HCT116 (cell line): ENCODE measurements at regions not wholly inside any gene's neighbourhood (a gene's known extent, or its start where the extent isn't known, plus 50 kb on each side); places are given as distances from the start of the nearest gene placed in this dataset.

Experiments used
- ATAC-seq: fragments of 200-7000 bp; cut with Tn5 transposase; 2 replicates; pipeline ENCODE4 v1.9.1; 2020; ENCODE audit warnings: mild to moderate bottlenecking, moderate library complexity
- BruUV-seq: library from RNA; stranded (reverse); fragments of 400-500 nt; replicated peaks from 2 replicates; lab custom pipeline; 2021; lab: Mats Ljungman, UMichigan
- CTCF ChIA-PET: fragments of 300-600 bp; sonication (Branson Sonifier 250); formaldehyde crosslinking; loops from one replicate; lab custom pipeline; 2021; ENCODE audit warnings: antibody characterized with exemption; lab: Charles Lee
- POLR2A ChIA-PET: fragments of 300-600, 350-600 bp; sonication (Branson Sonifier 250); formaldehyde crosslinking; loops from one replicate; lab custom pipeline; 2021; ENCODE audit warnings: antibody characterized with exemption; lab: Charles Lee
- RAD21 ChIA-PET, 2 experiments: fragments of 300-600 bp; sonication (Branson Sonifier 250); formaldehyde crosslinking; loops; one replicate each; lab custom pipeline; 2023; ENCODE audit warnings: low total read pairs in 2 of 2; ENCODE audit not compliant: uncharacterized antibody in 2 of 2, unreplicated experiment in 2 of 2, low non-redundant PET in 1 of 2; lab: Charles Lee
- DNase-seq: peaks from one replicate; pipeline ENCODE4 v3.0.0-alpha.2; 2010; ENCODE audit warnings: low read depth, low spot score
- H2AFZ ChIP-seq: fragments of 200-600 bp; shearing (Covaris generic), sonication (generic); 2 replicates; pipeline ENCODE4 v1.6.1; 2017; ENCODE audit warnings: low read depth, mixed run types, mixed read lengths, antibody characterized with exemption, low read length; ENCODE audit not compliant: poor library complexity, severe bottlenecking
- H3K27ac ChIP-seq: 2 replicates; pipeline ENCODE4 v1.5.1; 2012; ENCODE audit warnings: low read depth, low read length
- H3K27me3 ChIP-seq: fragments of 200-600 bp; sonication (generic); 2 replicates; pipeline ENCODE4 v1.6.1; 2016; ENCODE audit warnings: mixed run types, low read length, mixed read lengths; ENCODE audit not compliant: insufficient read depth
- H3K36me3 ChIP-seq, 2 experiments: fragments of 200-500 bp in 1 of 2; fragments of 200-600 bp in 1 of 2; sonication (Bioruptor generic) in 1 of 2; sonication (generic) in 1 of 2; 2 replicates each; pipeline versions ENCODE4 v1.5.1 to v1.6.1; 2014 to 2016; ENCODE audit warnings: low read length in 2 of 2, inconsistent platforms in 1 of 2, mixed read lengths in 1 of 2, mixed run types in 1 of 2; ENCODE audit not compliant: insufficient read depth in 2 of 2, control insufficient read depth in 1 of 2
- H3K4me1 ChIP-seq, 2 experiments: fragments of 200-600 bp in 1 of 2; sonication (generic) in 1 of 2; 2 replicates each; pipeline versions ENCODE4 v1.5.1 to v1.6.1; 2012 to 2017; ENCODE audit warnings: low read length in 2 of 2, inconsistent platforms in 1 of 2, mild to moderate bottlenecking in 1 of 2, mixed read lengths in 1 of 2, mixed run types in 1 of 2, moderate library complexity in 1 of 2; ENCODE audit not compliant: insufficient read depth in 2 of 2, control insufficient read depth in 1 of 2
- H3K4me2 ChIP-seq: fragments of 200-600 bp; sonication (generic); 2 replicates; pipeline ENCODE4 v1.6.1; 2017; ENCODE audit warnings: mixed run types, low read length, mixed read lengths
- H3K4me3 ChIP-seq, 2 experiments: fragments of 200-600 bp in 1 of 2; sonication (generic) in 1 of 2; replicated peaks in 1 of 2; 2 replicates each; pipeline ENCODE4 v1.5.1; 2011 to 2016; ENCODE audit warnings: low read length in 2 of 2, control low read depth in 1 of 2, low read depth in 1 of 2, mild to moderate bottlenecking in 1 of 2, mixed read lengths in 1 of 2, mixed run types in 1 of 2
- H3K79me2 ChIP-seq: fragments of 200-600 bp; sonication (generic); 2 replicates; pipeline ENCODE4 v1.6.1; 2017; ENCODE audit warnings: mild to moderate bottlenecking, mixed run types, low read length, moderate library complexity, mixed read lengths; ENCODE audit not compliant: insufficient read depth
- H3K9ac ChIP-seq: fragments of 200-600 bp; sonication (generic); 2 replicates; pipeline ENCODE4 v1.6.1; 2016; ENCODE audit warnings: low read length, mixed read lengths
- H3K9me2 ChIP-seq: fragments of 200-600 bp; sonication (generic), shearing (Covaris generic); 2 replicates; pipeline ENCODE4 v1.6.1; 2017; ENCODE audit warnings: mixed run types, mild to moderate bottlenecking, moderate library complexity; ENCODE audit not compliant: insufficient read depth
- H3K9me3 ChIP-seq, 2 experiments: fragments of 200-500 bp in 1 of 2; fragments of 200-600 bp in 1 of 2; sonication (Bioruptor generic) in 1 of 2; sonication (generic) in 1 of 2; 2 replicates each; pipeline ENCODE4 v1.6.1; 2014 to 2017; ENCODE audit warnings: low read length in 2 of 2, mixed read lengths in 2 of 2, inconsistent platforms in 1 of 2, low read depth in 1 of 2, mild to moderate bottlenecking in 1 of 2, mixed run types in 1 of 2, moderate library complexity in 1 of 2; ENCODE audit not compliant: control insufficient read depth in 1 of 2, insufficient read depth in 1 of 2
- H4K20me1 ChIP-seq: fragments of 200-600 bp; sonication (generic), shearing (Covaris generic); 2 replicates; pipeline ENCODE4 v1.6.1; 2017; ENCODE audit warnings: mixed run types, mild to moderate bottlenecking, moderate library complexity; ENCODE audit not compliant: insufficient read depth
- CBX3 ChIP-seq: IDR thresholded peaks from 2 replicates; pipeline ENCODE4 v1.6.1; 2012; ENCODE audit warnings: low read depth
- EGR1 ChIP-seq: IDR thresholded peaks from 2 replicates; pipeline ENCODE4 v1.6.1; 2012; ENCODE audit warnings: low read depth
- JUND ChIP-seq: IDR thresholded peaks from 2 replicates; pipeline ENCODE4 v1.6.1; 2012
- MAX ChIP-seq: IDR thresholded peaks from 2 replicates; pipeline ENCODE4 v1.6.1; 2012
- POLR2A ChIP-seq: IDR thresholded peaks from 2 replicates; pipeline ENCODE4 v1.7.0; 2011; ENCODE audit warnings: borderline replicate concordance; ENCODE audit not compliant: insufficient read depth, insufficient read length; ENCODE audit errors: extremely low read depth
- POLR2AphosphoS5 ChIP-seq: IDR thresholded peaks from 2 replicates; pipeline ENCODE4 v1.6.1; 2011; ENCODE audit warnings: mild to moderate bottlenecking, low read depth, low read length, moderate library complexity
- SIN3A ChIP-seq: IDR thresholded peaks from 2 replicates; pipeline ENCODE4 v1.6.1; 2012; ENCODE audit warnings: low read depth
- ZFX ChIP-seq: fragments of 450-650 bp; IDR thresholded peaks from 2 replicates; pipeline ENCODE4 v1.6.1; 2017
- ZNF274 ChIP-seq: fragments of 200-500 bp; sonication (Bioruptor generic); IDR thresholded peaks from 2 replicates; pipeline ENCODE4 v1.6.1; 2014; ENCODE audit warnings: mild to moderate bottlenecking, low read depth, low read length, inconsistent platforms
- intact Hi-C: fragments of 100-400 bp; cut with micrococcal nuclease; formaldehyde crosslinking; loops from 2 replicates; pipeline ENCODE4 v1.10.0; 2022
- TF ChIP-seq, protein P1 (sequence below): IDR thresholded peaks from 2 replicates; pipeline ENCODE4 v1.6.1; 2011; ENCODE audit warnings: mild to moderate bottlenecking, low read length, moderate library complexity; ENCODE audit not compliant: insufficient replicate concordance; ENCODE audit errors: extremely low read depth
- TF ChIP-seq, protein P2 (sequence below), 3 experiments: fragments of 200-600 bp in 1 of 3; sonication (generic) in 1 of 3; IDR thresholded peaks in 2 of 3; conservative IDR thresholded peaks in 1 of 3; 2 replicates each; pipeline ENCODE4 v1.5.1; 2012 to 2017; ENCODE audit warnings: low read depth in 2 of 3, low read length in 2 of 3, antibody characterized with exemption in 1 of 3, borderline replicate concordance in 1 of 3, control low read depth in 1 of 3, mild to moderate bottlenecking in 1 of 3, mixed read lengths in 1 of 3, mixed run types in 1 of 3, moderate library complexity in 1 of 3; ENCODE audit not compliant: insufficient read depth in 1 of 3

DNA sequence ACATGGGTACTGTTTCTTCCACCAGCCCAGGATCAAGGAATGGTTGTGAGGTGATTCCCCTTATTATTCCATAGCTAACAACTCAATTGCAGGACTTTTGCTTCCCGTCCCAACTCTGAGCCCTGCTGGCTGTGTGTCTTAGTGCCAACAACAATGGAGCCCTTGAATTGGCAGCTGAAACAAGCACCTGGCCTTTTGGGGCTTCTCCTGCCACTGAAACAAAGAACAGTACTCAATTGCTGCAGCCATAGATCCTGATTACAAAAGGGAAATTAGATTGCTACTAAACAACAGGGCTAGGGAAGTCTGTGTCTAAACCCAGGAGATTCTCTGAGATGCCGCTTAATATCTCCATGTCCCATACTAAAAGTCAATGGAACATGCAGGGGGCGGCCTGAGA is 61.3 kb upstream of the CARMIL1 start:
- no peak overlapping the region for H3K27ac ChIP-seq
- TF ChIP-seq SIN3A: no peak
- no peak for TF ChIP-seq POLR2A
- TF ChIP-seq, all 23 proteins: peak for 0
- H2AFZ ChIP-seq: no peak overlapping the region
- no peak for DNase-seq
- ChIA-PET RAD21 (no interaction called here), POLR2A (no interaction called here), CTCF (no interaction called here)
- no peak overlapping the region for H3K9ac ChIP-seq
- no peaks in the 10 kb centered on the region for H3K9me2 ChIP-seq
- no peaks in the 10 kb centered on the region for H3K9me3 ChIP-seq
- H3K79me2 ChIP-seq: no peaks in the 10 kb centered on the region
- no peaks in the 10 kb centered on the region for H3K4me1 ChIP-seq
- BruUV-seq: no TSS peak
- no peak overlapping the region for H3K4me2 ChIP-seq
- no peak overlapping the region for H3K4me3 ChIP-seq
- no peaks in the 10 kb centered on the region for H3K36me3 ChIP-seq
- intact Hi-C loops: no loop called here
- H4K20me1 ChIP-seq: no peaks in the 10 kb centered on the region
- ATAC-seq: no peak
- no peaks in the 10 kb centered on the region for H3K27me3 ChIP-seq

DNA sequence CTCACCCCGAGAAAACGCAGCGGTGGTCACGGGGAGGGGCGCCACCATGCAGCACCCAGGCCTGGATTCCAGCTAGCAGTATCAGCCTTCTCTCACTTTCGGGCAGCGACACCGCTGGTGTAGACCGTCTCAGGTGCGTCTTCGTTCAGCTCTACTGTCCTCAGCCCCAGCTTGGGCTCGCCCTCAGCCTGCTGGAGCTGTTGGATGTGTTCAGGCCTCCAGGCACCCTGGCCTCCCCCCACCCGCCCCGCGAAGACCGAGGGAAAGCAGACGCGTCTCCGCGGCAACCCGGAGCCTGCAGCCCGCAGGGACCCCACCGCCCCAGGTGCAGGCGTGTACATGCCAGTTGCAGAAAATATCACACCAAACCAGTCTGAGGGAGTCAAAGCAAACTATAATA is 60.8 kb upstream of the CARMIL1 start:
- ChIA-PET CTCF (no interaction called here), RAD21 (no interaction called here)
- BruUV-seq: no TSS peak

More for the DNA sequence above, 60.8 kb upstream of the CARMIL1 start:
- Histone ChIP-seq H3K9me3 (no peaks in the 10 kb centered on the region), H4K20me1 (no peaks in the 10 kb centered on the region), H3K27me3 (no peaks in the 10 kb centered on the region), H3K9me2 (no peaks in the 10 kb centered on the region), H3K27ac (no peak overlapping the region), H3K36me3 (no peaks in the 10 kb centered on the region), H3K4me3 (no peak overlapping the region), H3K4me2 (no peak overlapping the region), H2AFZ (no peak overlapping the region), H3K9ac (no peak overlapping the region), H3K79me2 (no peaks in the 10 kb centered on the region), H3K4me1 (no peaks in the 10 kb centered on the region)
- no peak for TF ChIP-seq MAX
- TF ChIP-seq, protein P1, sequence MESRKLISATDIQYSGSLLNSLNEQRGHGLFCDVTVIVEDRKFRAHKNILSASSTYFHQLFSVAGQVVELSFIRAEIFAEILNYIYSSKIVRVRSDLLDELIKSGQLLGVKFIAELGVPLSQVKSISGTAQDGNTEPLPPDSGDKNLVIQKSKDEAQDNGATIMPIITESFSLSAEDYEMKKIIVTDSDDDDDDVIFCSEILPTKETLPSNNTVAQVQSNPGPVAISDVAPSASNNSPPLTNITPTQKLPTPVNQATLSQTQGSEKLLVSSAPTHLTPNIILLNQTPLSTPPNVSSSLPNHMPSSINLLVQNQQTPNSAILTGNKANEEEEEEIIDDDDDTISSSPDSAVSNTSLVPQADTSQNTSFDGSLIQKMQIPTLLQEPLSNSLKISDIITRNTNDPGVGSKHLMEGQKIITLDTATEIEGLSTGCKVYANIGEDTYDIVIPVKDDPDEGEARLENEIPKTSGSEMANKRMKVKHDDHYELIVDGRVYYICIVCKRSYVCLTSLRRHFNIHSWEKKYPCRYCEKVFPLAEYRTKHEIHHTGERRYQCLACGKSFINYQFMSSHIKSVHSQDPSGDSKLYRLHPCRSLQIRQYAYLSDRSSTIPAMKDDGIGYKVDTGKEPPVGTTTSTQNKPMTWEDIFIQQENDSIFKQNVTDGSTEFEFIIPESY: no peak
- no peak for TF ChIP-seq EGR1
- no peak for TF ChIP-seq ZFX
- TF ChIP-seq, protein P2, sequence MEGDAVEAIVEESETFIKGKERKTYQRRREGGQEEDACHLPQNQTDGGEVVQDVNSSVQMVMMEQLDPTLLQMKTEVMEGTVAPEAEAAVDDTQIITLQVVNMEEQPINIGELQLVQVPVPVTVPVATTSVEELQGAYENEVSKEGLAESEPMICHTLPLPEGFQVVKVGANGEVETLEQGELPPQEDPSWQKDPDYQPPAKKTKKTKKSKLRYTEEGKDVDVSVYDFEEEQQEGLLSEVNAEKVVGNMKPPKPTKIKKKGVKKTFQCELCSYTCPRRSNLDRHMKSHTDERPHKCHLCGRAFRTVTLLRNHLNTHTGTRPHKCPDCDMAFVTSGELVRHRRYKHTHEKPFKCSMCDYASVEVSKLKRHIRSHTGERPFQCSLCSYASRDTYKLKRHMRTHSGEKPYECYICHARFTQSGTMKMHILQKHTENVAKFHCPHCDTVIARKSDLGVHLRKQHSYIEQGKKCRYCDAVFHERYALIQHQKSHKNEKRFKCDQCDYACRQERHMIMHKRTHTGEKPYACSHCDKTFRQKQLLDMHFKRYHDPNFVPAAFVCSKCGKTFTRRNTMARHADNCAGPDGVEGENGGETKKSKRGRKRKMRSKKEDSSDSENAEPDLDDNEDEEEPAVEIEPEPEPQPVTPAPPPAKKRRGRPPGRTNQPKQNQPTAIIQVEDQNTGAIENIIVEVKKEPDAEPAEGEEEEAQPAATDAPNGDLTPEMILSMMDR (IDR thresholded peaks at IDR 0.05 in 2 of 3, conservative IDR thresholded peaks at IDR 0.05 in 1 of 3; ENCODE audit: borderline replicate concordance in 1 of 3, insufficient read depth in 1 of 3, low read depth in 2 of 3, low read length in 2 of 3): no peak
- TF ChIP-seq JUND: no peak
- no peak for TF ChIP-seq ZNF274
- no peak for TF ChIP-seq CBX3
- TF ChIP-seq POLR2AphosphoS5: no peak
- POLR2A ChIA-PET: interaction anchor here (0.7 kb wide), 1 partner anchor 28 kb away, joined by 3 read pairs; no protein-coding TSS in a partner anchor
- DNase-seq (no peak), ATAC-seq (no peak)
- intact Hi-C loops: no loop called here
